ENCODE measurements at regions not wholly inside any gene's neighbourhood (a gene's known extent, or its start where the extent isn't known, plus 50 kb on each side); places are given as distances from the start of the nearest gene placed in this dataset.
"Not testable (repeated sequence)": the region's sequence is repeated elsewhere in the genome, so short reads cannot be mapped to it uniquely, and the experiment has no call there.

DNA sequence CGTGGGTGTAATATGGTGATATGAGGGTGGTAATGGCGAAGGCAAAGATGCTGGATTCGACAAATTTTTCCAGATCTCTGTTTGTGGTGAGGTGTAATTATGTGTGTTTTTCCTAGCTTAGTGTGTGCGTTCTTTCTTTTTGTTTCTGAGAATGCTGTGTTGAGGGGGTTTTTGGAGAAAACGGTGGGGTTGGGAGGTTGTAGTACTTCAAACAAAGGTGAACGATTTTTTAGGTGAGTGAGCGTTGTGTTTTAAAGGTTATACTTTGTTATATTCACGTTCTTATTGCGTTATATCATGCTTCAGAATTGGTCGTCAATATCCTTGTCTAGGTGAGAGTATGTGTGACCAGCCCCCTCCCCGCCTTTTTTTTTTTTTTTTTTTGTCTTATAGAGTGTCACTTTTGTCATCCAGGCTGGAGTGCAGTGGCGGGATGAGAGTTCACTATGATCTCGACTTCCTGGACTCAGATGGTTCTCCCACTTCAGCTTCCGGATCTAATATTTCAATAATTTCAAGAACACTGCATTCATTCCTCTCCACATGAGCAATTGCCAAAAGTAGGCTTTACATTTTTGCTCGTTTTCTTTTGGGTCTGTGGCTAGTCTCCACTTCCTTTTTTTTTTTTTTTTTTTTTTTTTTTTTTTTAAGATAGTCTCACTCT, 82.2 kb upstream of the RNU2-1 start:
- no peak for DNase-seq

DNA sequence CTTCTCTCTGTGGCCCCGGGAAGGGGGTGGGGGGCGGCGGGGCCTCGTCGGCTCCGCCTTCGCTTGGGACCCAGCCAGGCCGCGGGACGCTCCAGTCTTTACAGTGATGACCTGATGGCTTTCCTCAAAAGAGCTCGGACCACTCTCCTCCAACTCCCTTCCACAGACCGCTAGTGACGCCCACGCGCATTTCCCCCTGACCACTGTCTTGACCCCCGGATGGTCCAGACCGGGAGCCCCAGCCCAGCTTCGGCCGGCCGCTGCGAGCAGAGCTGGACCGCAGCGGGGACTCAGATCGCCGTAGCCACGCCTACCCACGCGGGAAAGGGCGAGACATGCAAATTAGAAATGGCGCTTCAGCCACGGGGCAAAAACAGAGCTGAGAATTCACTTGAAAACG, 81.6 kb upstream of the RNU2-1 start:
- DNase-seq = no peak

DNA sequence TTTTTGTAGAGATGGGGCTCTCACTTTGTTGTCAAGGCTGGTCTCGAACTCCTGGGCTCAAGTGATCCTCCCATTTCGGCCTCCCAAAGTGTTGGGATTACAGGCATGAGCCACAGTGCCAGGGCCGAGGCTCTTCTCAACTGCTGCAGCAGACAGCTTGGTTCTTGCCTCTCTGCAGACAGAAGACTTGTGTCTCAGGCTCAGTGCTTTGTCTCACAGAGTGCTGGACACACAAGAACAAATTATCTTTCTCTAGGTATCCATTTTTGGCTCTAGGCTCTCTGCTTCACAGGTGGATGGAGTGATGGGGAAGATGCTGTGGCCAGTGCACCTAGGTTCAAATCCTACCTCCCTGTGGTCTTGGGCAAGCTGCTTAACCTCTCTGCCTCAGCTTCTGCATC, 80.8 kb upstream of the RNU2-1 start:
- DNase-seq = no peak

DNA sequence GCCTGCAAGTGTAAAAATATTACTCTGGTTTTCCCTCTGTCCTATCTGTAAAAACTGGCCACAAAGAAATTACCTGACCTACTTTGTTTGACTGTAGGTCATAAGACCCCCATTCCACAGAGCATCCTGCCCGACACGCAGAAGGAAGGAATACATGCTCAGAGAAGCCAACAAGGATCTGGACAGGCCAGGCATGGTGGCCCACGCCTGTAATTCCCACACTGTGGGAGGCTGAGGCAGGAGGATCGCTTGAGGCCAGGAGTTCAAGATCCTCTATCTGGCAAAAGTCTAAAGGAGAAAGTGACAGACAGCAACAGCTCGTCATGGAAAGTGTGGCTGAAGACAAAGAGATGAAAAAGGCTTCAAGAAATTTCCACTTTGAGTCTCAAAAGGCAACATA, 78.2 kb upstream of the RNU2-1 start:
- no peak for DNase-seq

DNA sequence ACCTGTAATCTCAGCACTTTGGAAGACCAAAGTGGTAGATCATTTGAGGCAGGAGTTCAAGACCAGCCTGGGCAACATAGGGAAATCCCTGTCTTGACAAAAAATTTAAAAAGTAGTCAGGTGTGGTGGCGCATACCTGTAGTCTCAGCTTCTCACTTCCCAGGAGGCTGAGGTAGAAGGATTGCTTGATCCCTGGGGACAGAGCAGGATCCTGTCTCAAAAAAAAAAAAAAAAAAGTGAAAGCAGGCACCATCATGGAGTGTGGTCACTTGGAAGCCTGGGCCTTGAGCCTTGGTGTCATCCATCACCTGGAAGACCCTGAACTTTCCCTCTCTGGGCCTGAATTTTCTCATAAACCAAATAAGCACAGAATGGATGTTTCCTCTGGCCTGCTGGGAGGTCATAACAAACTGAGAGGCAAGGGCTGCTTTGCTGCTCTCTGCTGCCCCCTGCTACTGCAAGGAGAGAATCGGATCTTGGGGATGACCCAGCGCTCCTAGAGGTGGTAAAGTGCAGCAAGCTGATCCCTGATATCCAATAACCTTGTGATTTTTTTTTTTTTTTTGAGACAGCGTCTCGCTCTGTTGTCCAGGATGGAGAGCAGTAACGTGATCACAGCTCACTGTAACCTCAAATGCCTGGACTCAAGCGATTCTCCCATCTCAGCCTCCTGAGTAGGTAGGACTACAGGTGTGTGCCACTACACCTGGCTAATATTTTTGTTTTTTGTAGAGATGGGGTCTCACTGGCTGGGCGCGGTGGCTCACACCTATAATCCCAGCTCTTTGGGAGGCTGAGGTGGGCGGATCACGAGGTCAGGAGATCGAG, 75.9 kb upstream of the RNU2-1 start:
- DNase-seq = no peak

DNA sequence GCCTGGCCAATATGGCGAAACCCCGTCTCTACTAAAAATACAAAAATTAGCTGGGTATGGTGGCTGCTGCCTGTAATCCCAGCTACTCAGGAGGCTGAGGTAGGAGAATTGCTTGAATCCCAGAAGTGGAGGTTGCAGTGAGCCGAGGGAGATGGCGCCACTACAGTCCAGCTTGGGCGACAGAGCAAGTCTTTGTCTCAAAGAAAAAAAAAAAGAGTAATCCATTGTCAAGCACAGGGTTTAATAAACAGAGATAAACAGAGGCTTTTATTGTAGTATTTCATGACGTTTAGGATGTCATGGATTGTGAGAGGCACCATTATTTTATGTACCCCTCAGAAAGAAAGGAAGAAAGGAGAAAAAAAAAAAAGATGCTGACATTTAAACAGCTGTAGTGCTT, 75.2 kb upstream of the RNU2-1 start:
- DNase-seq = no peak

DNA sequence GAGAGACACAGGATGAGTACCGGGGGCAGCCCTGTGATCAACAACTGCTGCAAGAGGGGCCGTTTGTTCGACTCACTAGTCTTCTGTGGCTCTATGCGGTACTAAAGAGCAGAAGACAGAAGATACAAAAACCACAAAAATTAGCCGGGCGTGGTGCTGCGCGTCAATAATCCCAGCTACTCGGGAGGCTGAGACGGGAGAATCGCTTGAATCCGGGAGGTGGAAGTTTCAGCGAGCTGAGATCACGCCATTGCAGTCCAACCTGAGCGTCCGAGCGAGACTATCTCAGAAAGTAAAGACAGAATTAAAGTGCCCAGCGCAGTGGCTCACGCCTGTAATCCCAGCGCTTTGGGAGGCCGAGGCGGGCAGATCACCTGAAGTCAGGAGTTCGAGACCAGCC, 71.0 kb upstream of the RNU2-1 start:
- not testable (repeated sequence) for DNase-seq

DNA sequence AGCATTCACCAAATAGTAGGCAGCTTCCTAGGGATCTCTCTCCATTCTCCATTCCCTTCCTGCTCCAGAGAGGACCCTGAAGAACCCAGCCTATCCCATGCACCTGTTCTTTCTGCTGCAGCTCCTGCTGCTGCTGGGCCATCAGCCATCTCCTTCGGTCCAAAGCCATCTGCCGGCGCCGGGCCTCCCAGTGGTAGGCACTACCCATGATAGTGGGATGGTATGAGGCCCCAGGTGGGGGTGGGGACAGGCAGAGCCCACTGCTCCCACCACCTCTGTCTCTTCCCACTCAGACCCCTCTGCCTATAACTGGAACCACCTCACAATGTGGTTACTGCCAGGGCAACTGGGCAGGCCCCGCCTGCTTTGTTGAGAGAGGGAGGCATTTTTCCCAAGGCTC, 69.3 kb upstream of the RNU2-1 start:
- not testable (repeated sequence) for DNase-seq

DNA sequence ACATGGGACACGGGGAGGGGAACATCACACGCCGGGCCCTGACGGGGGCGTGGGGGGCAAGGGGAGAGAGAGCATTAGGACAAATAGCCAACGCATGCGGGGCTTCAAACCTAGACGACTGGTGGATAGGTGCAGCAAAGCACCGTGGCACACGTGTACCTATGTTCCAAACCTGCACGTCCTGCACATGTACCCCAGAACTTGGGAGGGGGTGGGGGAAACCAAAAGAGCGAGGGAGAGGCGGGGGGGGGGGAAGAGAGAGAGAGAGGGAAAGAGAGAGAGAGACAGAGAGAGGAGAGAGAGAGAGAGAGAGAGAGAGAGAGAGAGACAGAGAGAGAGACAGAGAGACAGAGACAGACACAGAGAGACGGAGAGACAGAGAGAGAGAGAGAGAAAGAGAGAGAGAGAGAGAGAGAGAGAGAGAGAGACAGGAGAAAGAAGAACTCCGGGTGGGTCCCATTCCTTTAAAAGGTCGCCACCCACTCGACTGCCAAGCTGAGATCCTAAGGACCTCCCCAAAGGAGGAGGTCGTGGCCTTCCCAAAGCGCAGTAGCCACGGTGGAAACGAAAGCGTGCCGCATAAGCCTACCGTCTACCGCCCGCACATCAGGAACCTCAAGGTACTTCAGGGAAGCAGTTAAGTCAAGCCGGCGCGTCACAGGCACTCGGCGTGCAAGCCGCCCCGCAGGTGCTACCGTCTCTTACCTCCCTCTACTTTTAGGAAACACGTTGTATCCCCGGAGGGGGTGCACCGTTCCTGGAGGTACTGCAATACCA, 65.7 kb upstream of the RNU2-1 start:
- not testable (repeated sequence) for DNase-seq

DNA sequence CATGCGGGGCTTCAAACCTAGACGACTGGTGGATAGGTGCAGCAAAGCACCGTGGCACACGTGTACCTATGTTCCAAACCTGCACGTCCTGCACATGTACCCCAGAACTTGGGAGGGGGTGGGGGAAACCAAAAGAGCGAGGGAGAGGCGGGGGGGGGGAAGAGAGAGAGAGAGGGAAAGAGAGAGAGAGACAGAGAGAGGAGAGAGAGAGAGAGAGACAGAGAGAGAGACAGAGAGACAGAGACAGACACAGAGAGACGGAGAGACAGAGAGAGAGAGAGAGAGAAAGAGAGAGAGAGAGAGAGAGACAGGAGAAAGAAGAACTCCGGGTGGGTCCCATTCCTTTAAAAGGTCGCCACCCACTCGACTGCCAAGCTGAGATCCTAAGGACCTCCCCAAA, 55.9 kb upstream of the RNU2-1 start:
- DNase-seq = not testable (repeated sequence)

DNA sequence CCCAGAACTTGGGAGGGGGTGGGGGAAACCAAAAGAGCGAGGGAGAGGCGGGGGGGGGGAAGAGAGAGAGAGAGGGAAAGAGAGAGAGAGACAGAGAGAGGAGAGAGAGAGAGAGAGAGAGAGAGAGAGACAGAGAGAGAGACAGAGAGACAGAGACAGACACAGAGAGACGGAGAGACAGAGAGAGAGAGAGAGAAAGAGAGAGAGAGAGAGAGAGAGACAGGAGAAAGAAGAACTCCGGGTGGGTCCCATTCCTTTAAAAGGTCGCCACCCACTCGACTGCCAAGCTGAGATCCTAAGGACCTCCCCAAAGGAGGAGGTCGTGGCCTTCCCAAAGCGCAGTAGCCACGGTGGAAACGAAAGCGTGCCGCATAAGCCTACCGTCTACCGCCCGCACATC, 49.8 kb upstream of the RNU2-1 start:
- not testable (repeated sequence) for DNase-seq
